Kidney (tissue), 13 donors: ENCODE measurements at regions not wholly inside any gene's neighbourhood (a gene's known extent, or its start where the extent isn't known, plus 50 kb on each side); places are given as distances from the start of the nearest gene placed in this dataset.

Experiments used
- DNase-seq, 5 donors: peaks; one replicate each; pipeline ENCODE4 v3.0.0-alpha.2; 2013 to 2020
- FAIRE-seq: peaks from 2 replicates; lab custom pipeline; 2012; peaks lifted over from hg19 to GRCh38; lab: Jason Lieb, UNC
- H3K27ac ChIP-seq, 2 donors: one replicate each; pipeline ENCODE4 v1.7.0; 2013; ENCODE audit warnings: low read depth in 2 of 2, low read length in 2 of 2, inconsistent platforms in 1 of 2
- H3K27me3 ChIP-seq: one replicate; pipeline ENCODE4 v1.7.1; 2013; ENCODE audit warnings: low read length, inconsistent platforms; ENCODE audit not compliant: control insufficient read depth, insufficient read depth
- H3K36me3 ChIP-seq, 3 donors: one replicate each; pipeline versions ENCODE4 v1.7.0 to v1.7.1; 2013; ENCODE audit warnings: low read length in 3 of 3, control low read depth in 1 of 3, inconsistent platforms in 1 of 3; ENCODE audit not compliant: insufficient read depth in 3 of 3, control insufficient read depth in 2 of 3
- H3K4me1 ChIP-seq, 3 donors: one replicate each; pipeline versions ENCODE4 v1.7.0 to v1.7.1; 2013; ENCODE audit warnings: low read length in 3 of 3, inconsistent platforms in 1 of 3, low read depth in 1 of 3; ENCODE audit not compliant: control insufficient read depth in 2 of 3, insufficient read depth in 2 of 3
- H3K4me3 ChIP-seq, 3 donors: one replicate each; pipeline versions ENCODE4 v1.7.0 to v1.8.1; 2013; ENCODE audit warnings: low read length in 3 of 3, control low read depth in 1 of 3, inconsistent platforms in 1 of 3
- H3K9ac ChIP-seq, 3 donors: one replicate each; pipeline versions ENCODE4 v1.7.0 to v1.7.1; 2013; ENCODE audit warnings: low read length in 3 of 3, control low read depth in 1 of 3, inconsistent platforms in 1 of 3
- H3K9me3 ChIP-seq, 3 donors: one replicate each; pipeline versions ENCODE4 v1.7.0 to v1.7.1; 2013; ENCODE audit warnings: low read length in 3 of 3, control low read depth in 1 of 3, inconsistent platforms in 1 of 3; ENCODE audit not compliant: control insufficient read depth in 2 of 3, insufficient read depth in 1 of 3
- CTCF ChIP-seq: IDR thresholded peaks from 3 replicates; pipeline ENCODE4 v1.5.1; 2012; ENCODE audit warnings: mild to moderate bottlenecking, moderate library complexity, borderline replicate concordance; ENCODE audit not compliant: insufficient read depth; ENCODE audit errors: extremely low read depth
- intact Hi-C: fragments of 100-400 bp; cut with DNase I; formaldehyde crosslinking; loops from one replicate; pipeline ENCODE4 v1.11.1; 2022
- donor health status: control.
- donor health status: control.
- donor health status: control.
- donor health status: control.
- donor health status: control.
- donor health status: DM: yes; HTN: yes; CAD: no.
- donor health status: Normal renal cell carcinoma (clear cell type).

- intact Hi-C loops: no loop called here
- no peaks in the 10 kb centered on the region for H3K27me3 ChIP-seq
- no peak for TF ChIP-seq CTCF
- no peak overlapping the region for H3K4me3 ChIP-seq
- no peaks in the 10 kb centered on the region for H3K9me3 ChIP-seq
- DNase-seq (no peak), FAIRE-seq (no peak)
- no peak overlapping the region for H3K27ac ChIP-seq
- no peak overlapping the region for H3K9ac ChIP-seq
- H3K36me3 ChIP-seq: no peaks in the 10 kb centered on the region
- no peaks in the 10 kb centered on the region for H3K4me1 ChIP-seq
Observed at GRCh38 chr13:26500618-26501320, 56.7 kb upstream of the WASF3 start.

- Histone ChIP-seq H3K9me3 (no peaks in the 10 kb centered on the region), H3K36me3 (no peaks in the 10 kb centered on the region), H3K27ac (no peak overlapping the region), H3K4me3 (no peak overlapping the region), H3K9ac (no peak overlapping the region), H3K4me1 (no peaks in the 10 kb centered on the region), H3K27me3 (no peaks in the 10 kb centered on the region)
- DNase-seq (no peak), FAIRE-seq (no peak)
- intact Hi-C loops: no loop called here
- no peak for TF ChIP-seq CTCF
Observed at GRCh38 chr13:26501641-26502040, 55.8 kb upstream of the WASF3 start.

- intact Hi-C loops: no loop called here
- Histone ChIP-seq H3K9ac (no peak overlapping the region), H3K4me1 (no peaks in the 10 kb centered on the region), H3K27me3 (no peaks in the 10 kb centered on the region), H3K9me3 (no peaks in the 10 kb centered on the region), H3K36me3 (no peaks in the 10 kb centered on the region), H3K4me3 (no peak overlapping the region), H3K27ac (no peak overlapping the region)
- FAIRE-seq (no peak), DNase-seq (no peak)
- no peak for TF ChIP-seq CTCF
Observed at GRCh38 chr13:26502826-26503225, 54.7 kb upstream of the WASF3 start.
